Stomach (tissue), 4 donors: ENCODE measurements at regions not wholly inside any gene's neighbourhood (a gene's known extent, or its start where the extent isn't known, plus 50 kb on each side); places are given as distances from the start of the nearest gene placed in this dataset.

Experiments used
- EP300 ChIP-seq: sonication (generic); formaldehyde crosslinking; IDR thresholded peaks from one replicate; pipeline ENCODE4 v1.6.1; 2017; ENCODE audit warnings: antibody characterized with exemption
- POLR2A ChIP-seq, 4 donors: fragments of 450-650 bp; IDR thresholded peaks; one replicate each; pipeline ENCODE4 v1.6.1; 2016; ENCODE audit warnings: antibody characterized with exemption in 4 of 4, control low read depth in 2 of 4, mild to moderate bottlenecking in 1 of 4, moderate library complexity in 1 of 4
- POLR2AphosphoS5 ChIP-seq, 3 donors: sonication (generic); formaldehyde crosslinking; IDR thresholded peaks; one replicate each; pipeline ENCODE4 v1.6.1; 2016; ENCODE audit warnings: antibody characterized with exemption in 3 of 3

DNA sequence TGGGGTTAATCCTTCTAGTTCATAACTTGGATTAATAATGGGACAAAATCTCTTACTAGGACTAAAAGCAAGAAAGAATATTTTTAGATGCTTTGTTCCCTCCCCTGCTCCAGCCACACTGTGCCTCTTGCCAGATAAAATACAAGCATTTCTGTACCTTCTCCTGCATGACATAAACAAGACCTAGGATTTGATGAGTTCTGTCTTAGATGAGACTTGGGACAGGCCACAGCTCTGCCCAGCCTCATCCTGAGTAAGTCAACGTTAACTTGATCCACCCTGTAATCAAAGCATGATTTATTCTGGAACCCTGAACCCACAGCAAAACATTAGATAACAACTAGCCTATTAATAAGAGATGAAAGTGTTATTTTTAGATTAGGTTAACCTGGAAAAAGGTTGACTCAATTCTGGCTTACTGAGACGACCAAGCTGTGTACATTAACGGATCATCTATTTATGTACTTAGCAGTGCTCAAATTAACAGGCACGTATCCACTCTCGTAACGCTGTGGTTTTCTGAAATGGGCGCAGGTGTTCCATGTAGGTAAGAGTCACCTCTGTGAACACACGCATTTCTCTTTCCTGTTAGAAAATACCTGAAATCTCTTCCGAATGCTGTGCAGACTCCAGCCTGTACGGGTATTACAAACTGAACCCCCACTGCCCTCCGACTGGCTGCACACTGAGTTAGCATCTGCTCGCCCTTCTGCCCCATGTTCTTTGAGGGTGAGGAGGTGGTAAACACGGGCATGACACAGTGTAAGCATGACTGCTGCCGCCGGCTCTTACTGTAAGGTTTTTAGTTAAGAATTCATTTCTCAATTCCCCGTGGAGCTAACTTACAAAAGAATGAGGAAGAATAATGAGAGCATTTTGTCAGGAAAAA, 132.1 kb upstream of the FOXQ1 start:
- no peak for TF ChIP-seq POLR2A (IDR thresholded peaks at IDR 0.05)
- no peak for TF ChIP-seq POLR2AphosphoS5 (IDR thresholded peaks at IDR 0.05)
- no peak for TF ChIP-seq EP300
